PC-9 (cell line): ENCODE measurements at regions not wholly inside any gene's neighbourhood (a gene's known extent, or its start where the extent isn't known, plus 50 kb on each side); places are given as distances from the start of the nearest gene placed in this dataset.

Source experiments
- BruUV-seq: library from RNA; stranded (reverse); fragments of 400-500 nt; replicated peaks from 2 replicates; lab custom pipeline; 2021; lab: Mats Ljungman, UMichigan
- CTCF ChIA-PET: fragments of 300-600 bp; sonication (Branson Sonifier 250); formaldehyde crosslinking; loops from one replicate; lab custom pipeline; 2022; ENCODE audit warnings: antibody characterized with exemption; lab: Charles Lee
- POLR2A ChIA-PET: fragments of 300-600 bp; sonication (Branson Sonifier 250); formaldehyde crosslinking; loops from one replicate; lab custom pipeline; 2022; ENCODE audit warnings: antibody characterized with exemption; ENCODE audit not compliant: unreplicated experiment; lab: Charles Lee
- DNase-seq, 2 experiments: peaks; one replicate each; pipeline versions ENCODE4 v3.0.0 to v3.0.0-alpha.2; 2015 to 2022; ENCODE audit warnings: mixed read lengths in 1 of 2
- H2AFZ ChIP-seq: fragments of 200-600 bp; sonication (generic); 2 replicates; pipeline ENCODE4 v1.8.1; 2017; ENCODE audit warnings: antibody characterized with exemption
- H3F3A ChIP-seq: fragments of 200-600 bp; sonication (generic); 2 replicates; pipeline ENCODE4 v1.8.1; 2017; ENCODE audit warnings: antibody characterized with exemption, mild to moderate bottlenecking, low read depth; ENCODE audit not compliant: insufficient read depth
- H3K27ac ChIP-seq: fragments of 200-600 bp; sonication (generic); 2 replicates; pipeline ENCODE4 v1.6.1; 2016; ENCODE audit warnings: mixed run types
- H3K27me3 ChIP-seq: fragments of 200-600 bp; sonication (generic); 2 replicates; pipeline ENCODE4 v1.6.1; 2016; ENCODE audit warnings: low read depth, mixed run types; ENCODE audit not compliant: insufficient read depth
- H3K36me3 ChIP-seq: fragments of 200-600 bp; sonication (generic); 2 replicates; pipeline ENCODE4 v1.6.1; 2016; ENCODE audit warnings: low read depth, mixed run types
- H3K4me1 ChIP-seq: fragments of 200-600 bp; sonication (generic); replicated peaks from 2 replicates; pipeline ENCODE4 v1.6.1; 2016; ENCODE audit warnings: mixed run types; ENCODE audit not compliant: insufficient read depth
- H3K4me2 ChIP-seq: fragments of 200-600 bp; sonication (generic); 2 replicates; pipeline ENCODE4 v1.6.1; 2017; ENCODE audit warnings: mixed run types
- H3K4me3 ChIP-seq: fragments of 200-600 bp; sonication (generic); 2 replicates; pipeline ENCODE4 v1.6.1; 2016; ENCODE audit warnings: mixed run types
- H3K79me2 ChIP-seq: fragments of 200-600 bp; sonication (generic); 2 replicates; pipeline ENCODE4 v1.6.1; 2017; ENCODE audit warnings: low read depth, mixed run types
- H3K9me2 ChIP-seq: fragments of 200-600 bp; sonication (generic); 2 replicates; pipeline ENCODE4 v1.8.1; 2017; ENCODE audit warnings: mild to moderate bottlenecking; ENCODE audit not compliant: insufficient read depth
- H3K9me3 ChIP-seq: fragments of 200-600 bp; sonication (generic); 2 replicates; pipeline ENCODE4 v1.8.1; 2016; ENCODE audit warnings: low read depth; ENCODE audit not compliant: insufficient read depth
- H4K20me1 ChIP-seq: fragments of 200-600 bp; sonication (generic); 2 replicates; pipeline ENCODE4 v1.8.1; 2017; ENCODE audit not compliant: insufficient read depth
- EZH2 ChIP-seq: fragments of 200-600 bp; sonication (generic); IDR thresholded peaks from 2 replicates; pipeline ENCODE4 v1.8.0; 2017; ENCODE audit warnings: antibody characterized with exemption, low read depth
- intact Hi-C: fragments of 100-400 bp; cut with micrococcal nuclease; formaldehyde crosslinking; loops from one replicate; pipeline ENCODE4 v1.10.0; 2022; ENCODE audit not compliant: unreplicated experiment
- TF ChIP-seq, protein P1 (sequence below): fragments of 200-600 bp; sonication (generic); conservative IDR thresholded peaks from 2 replicates; pipeline ENCODE4 v1.6.1; 2017; ENCODE audit warnings: mixed run types, antibody characterized with exemption, mild to moderate bottlenecking, moderate library complexity

GRCh38 chr20:57995381-57995977, 233.0 kb downstream of the ANKRD60 start:
- no peaks in the 10 kb centered on the region for H3K79me2 ChIP-seq
- no peak overlapping the region for H3K27ac ChIP-seq
- TF ChIP-seq, protein P1, sequence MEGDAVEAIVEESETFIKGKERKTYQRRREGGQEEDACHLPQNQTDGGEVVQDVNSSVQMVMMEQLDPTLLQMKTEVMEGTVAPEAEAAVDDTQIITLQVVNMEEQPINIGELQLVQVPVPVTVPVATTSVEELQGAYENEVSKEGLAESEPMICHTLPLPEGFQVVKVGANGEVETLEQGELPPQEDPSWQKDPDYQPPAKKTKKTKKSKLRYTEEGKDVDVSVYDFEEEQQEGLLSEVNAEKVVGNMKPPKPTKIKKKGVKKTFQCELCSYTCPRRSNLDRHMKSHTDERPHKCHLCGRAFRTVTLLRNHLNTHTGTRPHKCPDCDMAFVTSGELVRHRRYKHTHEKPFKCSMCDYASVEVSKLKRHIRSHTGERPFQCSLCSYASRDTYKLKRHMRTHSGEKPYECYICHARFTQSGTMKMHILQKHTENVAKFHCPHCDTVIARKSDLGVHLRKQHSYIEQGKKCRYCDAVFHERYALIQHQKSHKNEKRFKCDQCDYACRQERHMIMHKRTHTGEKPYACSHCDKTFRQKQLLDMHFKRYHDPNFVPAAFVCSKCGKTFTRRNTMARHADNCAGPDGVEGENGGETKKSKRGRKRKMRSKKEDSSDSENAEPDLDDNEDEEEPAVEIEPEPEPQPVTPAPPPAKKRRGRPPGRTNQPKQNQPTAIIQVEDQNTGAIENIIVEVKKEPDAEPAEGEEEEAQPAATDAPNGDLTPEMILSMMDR, result no peak
- no peak for TF ChIP-seq EZH2
- no peak overlapping the region for H2AFZ ChIP-seq
- DNase-seq, result no peak
- no peaks in the 10 kb centered on the region for H3K27me3 ChIP-seq
- H3F3A ChIP-seq, result peaks cover 50% of the 10 kb centered on the region
- H3K4me3 ChIP-seq, result no peak overlapping the region
- no peaks in the 10 kb centered on the region for H4K20me1 ChIP-seq
- H3K4me1 ChIP-seq, result peaks cover 50% of the 10 kb centered on the region
- no TSS peak for BruUV-seq
- H3K4me2 ChIP-seq, result no peak overlapping the region
- no peaks in the 10 kb centered on the region for H3K36me3 ChIP-seq
- H3K9me3 ChIP-seq, result no peaks in the 10 kb centered on the region
- no peaks in the 10 kb centered on the region for H3K9me2 ChIP-seq
- ChIA-PET POLR2A (no interaction called here), CTCF (no interaction called here)
- intact Hi-C loops, result no loop called here

GRCh38 chr20:57993716-57994431, 234.6 kb downstream of the ANKRD60 start:
- BruUV-seq, result no TSS peak
- no peak for DNase-seq
- ChIA-PET CTCF (no interaction called here), POLR2A (no interaction called here)
- Histone ChIP-seq H3K9me2 (no peaks in the 10 kb centered on the region), H3K4me3 (no peak overlapping the region), H3K4me2 (no peak overlapping the region), H3K79me2 (no peaks in the 10 kb centered on the region), H3K27ac (no peak overlapping the region), H3F3A (peaks cover 60% of the 10 kb centered on the region), H4K20me1 (no peaks in the 10 kb centered on the region), H3K36me3 (no peaks in the 10 kb centered on the region), H3K27me3 (no peaks in the 10 kb centered on the region), H2AFZ (no peak overlapping the region), H3K9me3 (no peaks in the 10 kb centered on the region), H3K4me1 (peaks cover 63% of the 10 kb centered on the region)
- intact Hi-C loops, result no loop called here
- TF ChIP-seq, protein P1, result no peak
- no peak for TF ChIP-seq EZH2

- Histone ChIP-seq H3K9me2 (no peaks in the 10 kb centered on the region), H3F3A (peaks cover 46% of the 10 kb centered on the region), H3K9me3 (no peaks in the 10 kb centered on the region), H3K4me1 (peaks cover 47% of the 10 kb centered on the region), H3K4me2 (peak overlapping the region; percentile 55), H3K27me3 (no peaks in the 10 kb centered on the region), H4K20me1 (no peaks in the 10 kb centered on the region), H3K79me2 (no peaks in the 10 kb centered on the region), H2AFZ (peak overlapping the region; percentile 21; the same call in 1 of the 2 replicates), H3K27ac (peak overlapping the region; percentile 82), H3K4me3 (no peak overlapping the region), H3K36me3 (no peaks in the 10 kb centered on the region)
- no TSS peak for BruUV-seq
- DNase-seq, result peak; percentile 84 to 99
- intact Hi-C loops, result loop anchor here (1.0 to 2.0 kb wide), 4 partner anchors 26 to 298 kb away; no protein-coding TSS in a partner anchor
- ChIA-PET CTCF (no interaction called here), POLR2A (interaction anchor here (0.6 to 0.7 kb wide), 3 partner anchors 39 to 281 kb away, joined by 3 to 5 read pairs (median 4); no protein-coding TSS in a partner anchor)
- TF ChIP-seq EZH2, result no peak
- TF ChIP-seq, protein P1, result no peak
Observed at GRCh38 chr20:57991211-57991881, 237.1 kb downstream of the ANKRD60 start.
